ENCODE measurements at regions not wholly inside any gene's neighbourhood (a gene's known extent, or its start where the extent isn't known, plus 50 kb on each side); places are given as distances from the start of the nearest gene placed in this dataset.
"Not testable (repeated sequence)": the region's sequence is repeated elsewhere in the genome, so short reads cannot be mapped to it uniquely, and the experiment has no call there.

- no peak for DNase-seq (ENCODE audit: low read depth in 2 of 2)
These were observed 63.1 kb upstream of the NREP start for GRCh38 chr5:111820072-111820471.

DNA sequence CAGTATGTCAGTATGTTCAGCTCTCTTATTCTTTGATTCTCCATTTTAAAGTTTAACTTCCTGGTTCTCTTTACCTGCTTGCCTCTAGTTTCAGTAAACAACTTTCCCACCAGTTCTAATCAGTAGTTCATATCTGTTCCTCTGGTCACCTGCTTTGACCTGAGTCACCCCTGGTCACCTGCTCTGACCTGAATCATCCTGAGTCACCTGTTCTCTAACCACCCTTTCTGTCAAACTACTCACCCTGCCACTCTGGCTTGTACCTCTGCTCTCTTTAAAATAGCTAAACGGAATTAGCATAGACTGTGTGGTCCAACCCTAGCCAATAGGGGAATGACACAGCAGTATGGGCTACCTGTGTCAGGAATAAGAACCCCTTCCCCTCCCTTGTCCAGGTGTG lies 62.0 kb upstream of the NREP start:
- not testable (repeated sequence) for DNase-seq (ENCODE audit: low read depth in 2 of 2)

DNA sequence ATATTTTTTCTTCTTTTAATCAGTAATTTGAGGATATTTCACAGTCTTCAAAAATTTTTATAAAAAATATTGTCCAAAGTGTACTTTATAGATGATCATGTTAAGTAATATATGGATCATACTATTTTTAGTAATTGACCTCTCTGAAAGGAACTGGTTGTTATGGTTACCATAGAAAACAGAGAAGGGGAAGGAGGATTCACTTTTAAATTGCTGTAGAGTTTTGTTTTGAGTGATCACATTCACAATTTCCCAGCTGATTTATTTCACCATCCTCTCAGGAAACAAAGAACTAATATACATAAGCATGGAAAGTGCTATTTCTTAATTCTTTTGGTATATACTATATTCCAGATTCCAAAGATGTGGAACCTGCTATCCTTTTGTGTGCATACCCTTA lies 56.5 kb upstream of the NREP start:
- no peak for DNase-seq (ENCODE audit: low read depth in 2 of 2)

DNA sequence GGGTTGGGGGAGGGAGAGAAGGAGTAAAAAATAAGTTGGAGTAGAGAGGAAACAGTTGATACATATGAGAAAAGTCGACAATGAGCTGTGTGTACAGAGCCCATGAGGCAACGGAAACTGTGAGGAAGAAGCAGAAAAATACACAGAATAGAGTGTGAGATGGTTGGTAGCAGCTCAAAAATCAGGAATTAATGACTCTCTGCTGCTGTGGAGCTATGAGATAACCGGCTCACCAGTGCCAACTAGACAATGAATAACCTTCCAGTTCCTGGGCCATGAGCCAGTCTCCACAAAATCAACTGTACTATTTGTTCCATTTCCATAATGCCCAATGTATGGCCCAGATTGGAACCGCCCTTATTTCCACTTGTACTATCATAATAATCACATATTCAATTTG lies 53.1 kb upstream of the NREP start:
- DNase-seq (ENCODE audit: low read depth in 2 of 2), result no peak

All from stimulated activated CD8-positive, alpha-beta memory T cell treated with anti-CD3 and anti-CD28 coated beads, Interleukin-15, amount 100 ng/mL, for 48 hours (primary cell).